CD4-positive, alpha-beta T cell treated with Interleukin-1 beta for 1 hour (primary cell): ENCODE measurements at regions not wholly inside any gene's neighbourhood (a gene's known extent, or its start where the extent isn't known, plus 50 kb on each side); places are given as distances from the start of the nearest gene placed in this dataset.

ENCODE experiments used
- DNase-seq, 2 donors: peaks; one replicate each; pipeline ENCODE4 v3.0.0-alpha.2; 2020 to 2022

- no peak for DNase-seq
These were observed 191.0 kb downstream of the MIAT start for GRCh38 chr22:26848244-26848920.

DNA sequence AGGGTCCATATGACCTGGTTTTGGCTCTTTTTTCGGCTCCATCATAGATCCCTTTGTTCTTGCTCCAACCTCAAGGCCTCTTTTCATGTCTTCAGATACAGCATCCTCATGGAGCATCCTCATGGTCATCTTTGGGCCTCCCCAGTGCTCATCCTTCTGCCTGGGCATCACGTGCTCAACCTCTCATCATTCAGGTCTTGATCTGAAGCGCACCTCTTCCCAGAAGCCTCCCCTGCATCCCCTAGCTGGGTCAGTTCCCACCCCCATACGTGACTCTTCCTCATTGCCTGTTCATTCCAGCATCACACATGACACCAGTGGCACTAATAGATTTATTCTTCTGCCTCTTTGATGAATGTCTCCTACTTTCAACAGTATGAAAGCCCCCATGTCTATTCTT, 192.2 kb downstream of the MIAT start:
- no peak for DNase-seq

DNA sequence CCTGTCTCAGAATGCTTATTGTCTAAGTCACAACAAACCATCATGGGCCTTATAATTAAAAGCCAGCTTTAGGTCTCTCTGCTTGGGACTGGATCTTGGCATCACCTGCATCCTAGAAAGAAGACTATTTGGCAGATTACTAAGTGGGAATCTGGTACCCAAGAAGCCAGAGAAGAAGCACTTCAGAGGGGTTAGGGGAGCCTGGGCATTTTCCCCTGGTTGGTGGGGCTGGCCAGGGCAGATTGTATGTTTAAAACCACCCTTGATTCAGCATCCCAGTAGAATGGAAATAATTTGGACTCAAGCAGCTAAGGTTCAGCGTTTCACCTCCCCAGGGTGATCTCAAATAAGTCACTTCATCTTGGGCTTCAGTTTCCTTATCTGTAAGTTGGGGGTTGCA, 193.7 kb downstream of the MIAT start:
- DNase-seq = no peak

GRCh38 chr22:26852176-26852575, 194.8 kb downstream of the MIAT start:
- DNase-seq = no peak

GRCh38 chr22:26853071-26853470, 195.7 kb downstream of the MIAT start:
- DNase-seq = no peak

GRCh38 chr22:26853495-26853894, 196.1 kb downstream of the MIAT start:
- no peak for DNase-seq

DNA sequence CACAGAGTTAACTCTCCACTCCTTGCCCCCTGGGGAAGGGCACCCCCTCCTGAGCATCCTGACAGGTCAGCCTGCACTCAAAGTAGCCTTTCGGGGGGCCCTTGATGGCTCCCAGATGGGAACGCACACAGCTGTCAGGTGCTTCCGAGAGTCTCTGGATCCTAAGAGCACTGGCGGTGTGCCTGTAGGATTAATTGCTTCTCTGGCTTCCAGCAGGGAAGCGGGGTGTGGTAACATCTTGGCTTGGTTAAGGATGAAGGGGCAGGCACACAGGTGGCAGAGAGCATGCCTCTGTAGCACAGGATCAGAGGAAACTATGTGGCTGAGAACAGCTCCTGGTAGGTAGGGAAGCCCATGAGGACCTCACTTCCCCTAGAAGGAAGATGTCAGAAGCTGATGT, 199.8 kb downstream of the MIAT start:
- DNase-seq = no peak

GRCh38 chr22:26860301-26860700, 202.9 kb downstream of the MIAT start:
- no peak for DNase-seq

- no peak for DNase-seq
These were observed 207.6 kb downstream of the MIAT start for GRCh38 chr22:26865021-26865420.

DNA sequence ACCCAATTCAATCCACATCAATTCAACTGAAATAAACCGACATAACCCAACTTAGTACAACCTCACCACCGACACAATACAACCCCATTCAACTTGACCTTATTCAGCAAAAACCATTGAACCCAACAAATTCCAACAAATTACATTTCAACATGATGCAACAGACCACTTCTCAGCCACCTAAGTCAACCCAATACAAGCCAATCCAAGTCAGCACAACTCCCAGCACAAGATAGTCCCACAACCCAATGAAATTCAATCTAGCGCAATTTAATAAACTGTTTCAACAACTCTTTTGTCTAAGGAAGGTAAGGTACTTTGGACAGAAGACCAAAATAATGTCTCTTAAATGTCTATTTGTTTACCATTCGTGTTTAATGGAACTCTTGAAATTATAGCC, 226.0 kb downstream of the MIAT start:
- no peak for DNase-seq

- no peak for DNase-seq
These were observed 227.5 kb downstream of the MIAT start for GRCh38 chr22:26884921-26885320.

DNA sequence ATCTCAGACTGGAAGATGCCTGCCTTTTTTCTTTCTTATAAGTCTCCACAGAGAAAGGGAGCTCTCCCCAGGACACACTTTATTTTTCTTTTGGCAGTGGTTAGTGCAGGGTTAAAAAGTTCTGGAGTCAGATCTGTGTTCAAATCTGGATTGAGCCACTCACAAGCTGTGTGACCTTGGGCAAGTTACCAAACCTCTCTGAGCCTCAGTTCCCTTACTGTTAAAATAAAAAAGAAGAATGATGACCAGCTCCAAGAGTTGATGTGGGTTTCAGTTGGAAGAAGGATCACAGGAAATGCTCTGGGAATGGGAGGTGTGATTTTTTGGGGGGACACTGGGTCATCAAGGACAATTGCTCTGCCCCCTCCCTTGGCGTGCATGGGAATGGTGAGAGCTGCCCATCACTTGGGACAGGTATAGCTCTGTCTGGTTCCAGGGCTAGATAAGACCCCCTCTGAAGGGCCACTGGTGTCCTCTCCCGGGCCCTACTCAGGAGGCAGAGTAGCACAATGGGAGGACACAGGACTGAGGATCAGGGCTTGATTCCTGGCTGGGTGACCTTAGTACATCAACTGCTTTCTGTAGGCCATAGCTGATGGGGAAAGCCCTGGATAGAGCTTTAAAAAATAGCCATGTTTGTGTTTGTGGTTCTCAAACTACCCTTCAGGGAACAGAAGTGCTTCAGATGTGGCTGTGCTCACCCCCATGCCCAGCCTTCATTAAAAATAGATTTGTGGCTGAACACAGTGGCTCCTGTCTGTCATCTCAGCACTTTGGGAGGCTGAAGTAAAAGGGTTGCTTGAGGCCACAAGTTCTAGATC, 228.3 kb downstream of the MIAT start:
- no peak for DNase-seq

DNA sequence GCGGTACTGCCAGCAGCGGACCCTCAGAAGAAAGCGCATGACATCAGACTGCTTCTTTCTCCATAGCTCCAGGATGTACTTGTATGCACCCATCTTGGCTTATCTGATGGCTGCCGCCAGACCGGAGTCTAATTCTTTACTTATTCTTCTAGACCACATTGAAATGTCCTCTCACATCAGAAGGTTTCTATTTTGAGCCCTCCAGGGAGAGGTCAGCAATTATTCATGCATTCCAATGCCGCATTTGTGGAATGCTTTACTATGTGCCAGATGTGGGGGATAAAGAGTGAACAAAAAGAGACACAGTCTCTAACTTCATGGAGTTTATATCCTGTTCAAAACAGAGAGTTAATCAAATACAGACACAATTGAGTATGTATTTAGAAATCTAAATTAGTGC, 230.1 kb downstream of the MIAT start:
- no peak for DNase-seq

DNA sequence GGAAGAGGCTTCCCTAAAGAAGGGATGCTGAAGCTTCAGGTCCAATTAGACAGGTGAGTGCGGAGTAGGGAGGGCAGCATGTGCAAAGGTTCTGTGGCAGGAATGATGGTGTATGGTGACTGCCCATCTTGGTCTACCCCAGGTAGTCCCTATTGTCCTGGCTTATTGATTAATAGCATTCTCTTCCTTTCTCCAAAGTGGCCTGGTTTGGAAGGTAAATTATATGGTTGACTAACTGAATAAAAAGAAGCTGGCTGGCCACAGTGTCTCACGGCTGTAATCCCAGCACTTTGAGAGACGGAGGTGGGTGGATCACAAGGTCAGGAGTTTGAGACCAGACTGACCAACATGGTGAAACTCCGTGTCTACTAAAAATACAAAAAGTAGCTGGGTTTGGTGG, 230.5 kb downstream of the MIAT start:
- DNase-seq = no peak

- no peak for DNase-seq
These were observed 231.5 kb downstream of the MIAT start for GRCh38 chr22:26888887-26889286.

GRCh38 chr22:26889802-26890201, 232.4 kb downstream of the MIAT start:
- no peak for DNase-seq

GRCh38 chr22:26890870-26891269, 233.5 kb downstream of the MIAT start:
- no peak for DNase-seq

DNA sequence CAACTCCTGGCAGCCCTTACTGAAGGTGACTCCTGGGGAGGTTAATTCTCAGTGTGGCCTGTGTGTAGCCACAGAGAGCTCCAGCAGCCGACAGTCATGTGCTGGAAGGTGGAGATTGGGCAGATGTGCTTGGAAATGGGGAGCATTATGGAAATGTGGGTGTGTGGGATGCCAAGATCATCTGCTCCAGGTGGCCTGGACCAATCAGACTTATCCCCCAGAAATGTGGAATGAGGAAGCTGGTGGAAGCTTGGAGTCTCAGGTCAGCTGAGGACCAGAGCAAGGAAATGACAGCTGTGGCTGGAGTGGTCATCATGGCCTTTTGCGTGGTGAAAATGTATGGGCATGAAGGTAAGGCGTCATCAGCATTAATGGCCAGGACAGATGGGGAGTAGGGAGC, 234.0 kb downstream of the MIAT start:
- DNase-seq = no peak

GRCh38 chr22:26892166-26893041, 235.0 kb downstream of the MIAT start:
- DNase-seq = no peak

DNA sequence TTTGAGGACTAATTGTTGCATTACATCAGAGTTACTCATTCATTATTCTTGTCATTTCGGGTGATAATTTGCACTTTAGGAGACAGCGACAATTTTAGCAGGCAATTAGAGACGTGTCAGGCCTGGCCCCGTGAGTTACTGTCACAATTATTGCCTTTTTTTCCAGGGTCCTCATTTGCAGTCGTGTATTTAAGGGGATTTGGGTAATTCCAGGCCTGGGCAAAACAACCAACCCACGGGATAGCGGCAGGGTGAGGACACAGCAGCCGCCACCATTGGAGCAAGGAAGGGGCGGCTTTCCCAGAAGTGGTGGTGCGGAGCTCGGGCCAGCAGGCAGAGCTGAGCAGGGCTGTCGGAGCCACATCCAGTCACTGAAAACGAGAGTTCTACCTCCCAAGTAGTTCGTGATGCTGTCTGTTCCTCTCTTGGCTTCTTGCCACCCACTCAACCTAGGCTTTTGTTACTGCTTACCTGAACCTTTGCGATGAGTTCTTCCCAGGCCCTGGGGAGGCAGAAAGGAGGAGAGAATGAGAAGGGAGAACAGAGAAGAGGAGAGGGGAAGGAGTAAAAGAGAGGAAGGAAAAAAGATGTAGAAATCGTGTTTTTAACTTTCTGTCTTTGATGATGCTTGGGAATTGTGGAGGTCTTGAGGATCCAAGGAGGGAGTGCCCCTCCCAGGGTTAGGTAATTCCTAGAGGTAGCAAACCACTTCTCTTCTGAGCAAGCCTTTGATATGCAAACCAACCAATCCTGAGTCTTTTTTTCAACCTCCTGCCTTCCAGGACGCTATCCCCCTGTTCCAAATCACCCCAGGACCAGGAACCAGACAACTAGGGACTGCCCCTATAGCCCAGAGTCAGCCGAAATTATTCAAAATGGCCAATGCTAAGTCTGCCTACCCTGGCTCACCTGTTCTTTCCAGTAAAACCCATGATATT, 236.1 kb downstream of the MIAT start:
- no peak for DNase-seq

- DNase-seq = no peak
These were observed 237.0 kb downstream of the MIAT start for GRCh38 chr22:26894362-26894761.

DNA sequence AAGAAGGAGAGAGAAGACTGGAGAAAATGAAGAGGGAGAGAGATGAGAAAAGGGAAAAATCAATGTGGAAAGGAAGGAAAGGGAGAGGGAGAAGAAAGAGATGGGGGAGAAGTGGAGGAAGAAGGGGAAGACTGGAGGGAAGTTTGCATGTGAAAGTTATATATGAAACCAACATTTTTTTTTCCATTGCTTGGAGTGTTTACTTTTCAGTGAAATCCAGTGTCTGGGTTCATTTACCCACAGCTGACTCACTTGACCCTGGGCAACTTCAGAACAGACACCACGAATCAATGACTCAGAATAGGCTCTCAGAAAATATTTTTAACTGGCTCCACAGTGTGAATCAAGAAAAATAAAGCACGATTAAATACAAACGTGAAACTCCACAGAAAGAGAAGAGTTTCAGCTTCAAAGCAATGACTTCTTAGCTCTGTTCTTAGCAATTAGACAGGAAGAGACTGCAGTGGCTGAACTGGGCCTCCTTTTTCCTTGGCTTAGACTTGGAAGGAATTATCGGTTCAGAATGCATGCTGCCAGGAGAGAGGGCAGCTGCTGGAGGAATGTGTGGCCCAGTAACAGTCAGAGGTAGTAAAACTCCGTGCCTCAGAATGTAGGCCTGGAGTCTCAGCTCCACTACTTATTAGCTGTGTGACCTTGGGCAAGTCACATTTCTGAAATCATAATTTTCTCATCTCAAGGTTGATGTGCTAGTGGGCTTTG, 237.5 kb downstream of the MIAT start:
- no peak for DNase-seq
